ENCODE measurements at regions not wholly inside any gene's neighbourhood (a gene's known extent, or its start where the extent isn't known, plus 50 kb on each side); places are given as distances from the start of the nearest gene placed in this dataset.

DNA sequence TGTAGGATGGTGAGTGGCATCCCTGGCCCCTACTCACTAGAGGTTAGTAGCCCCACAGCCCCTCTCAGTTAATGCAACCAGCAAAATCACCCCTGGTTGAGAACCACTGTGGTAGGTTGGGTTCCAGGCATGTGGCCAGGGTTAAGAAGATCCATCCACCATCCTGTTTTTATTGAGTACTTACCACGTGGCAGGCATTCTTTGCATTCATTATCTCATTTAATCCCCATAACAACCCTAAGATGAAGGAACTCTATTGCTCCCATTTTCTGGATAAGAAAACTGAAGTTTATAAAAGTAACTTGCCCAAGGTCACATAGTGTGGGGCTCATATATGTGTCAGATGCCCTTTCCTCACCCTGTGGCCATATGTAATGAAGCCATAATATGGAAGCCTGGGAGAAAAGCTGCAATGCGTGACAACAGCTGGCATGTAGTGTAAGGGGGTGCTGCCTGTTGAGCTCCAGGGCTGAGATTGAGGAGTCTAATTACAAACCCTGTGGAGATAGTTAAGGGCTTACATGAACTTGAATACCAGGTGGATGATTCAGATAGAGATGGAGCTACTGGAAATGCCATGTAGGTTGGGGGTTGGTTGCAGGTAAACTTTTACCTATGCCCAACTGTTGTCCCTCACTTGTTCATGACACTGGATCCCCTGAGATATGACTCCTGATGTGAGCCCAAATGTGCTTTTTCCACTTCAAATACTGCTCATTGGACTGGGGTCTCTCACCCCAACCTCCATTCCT is 100.2 kb upstream of the PGRMC2 start:
- peak overlapping the region; percentile 76 for H3K56ac ChIP-seq (ENCODE audit: extremely low read depth, insufficient read depth, low read length)
- ATAC-seq (ENCODE audit: low read depth), result no peak
- H4K91ac ChIP-seq (ENCODE audit: insufficient read depth, low read depth, low read length), result peak overlapping the region; percentile 99
- TF ChIP-seq RFX5 (IDR thresholded peaks at IDR 0.05; ENCODE audit: low read depth, low read length), result no peak
- TF ChIP-seq, protein P1, sequence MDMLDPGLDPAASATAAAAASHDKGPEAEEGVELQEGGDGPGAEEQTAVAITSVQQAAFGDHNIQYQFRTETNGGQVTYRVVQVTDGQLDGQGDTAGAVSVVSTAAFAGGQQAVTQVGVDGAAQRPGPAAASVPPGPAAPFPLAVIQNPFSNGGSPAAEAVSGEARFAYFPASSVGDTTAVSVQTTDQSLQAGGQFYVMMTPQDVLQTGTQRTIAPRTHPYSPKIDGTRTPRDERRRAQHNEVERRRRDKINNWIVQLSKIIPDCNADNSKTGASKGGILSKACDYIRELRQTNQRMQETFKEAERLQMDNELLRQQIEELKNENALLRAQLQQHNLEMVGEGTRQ (IDR thresholded peaks at IDR 0.05; ENCODE audit: low read depth, low read length), result no peak
- TF ChIP-seq RCOR1 (IDR thresholded peaks at IDR 0.05; ENCODE audit: insufficient replicate concordance, low read length), result no peak
- TF ChIP-seq, protein P2, sequence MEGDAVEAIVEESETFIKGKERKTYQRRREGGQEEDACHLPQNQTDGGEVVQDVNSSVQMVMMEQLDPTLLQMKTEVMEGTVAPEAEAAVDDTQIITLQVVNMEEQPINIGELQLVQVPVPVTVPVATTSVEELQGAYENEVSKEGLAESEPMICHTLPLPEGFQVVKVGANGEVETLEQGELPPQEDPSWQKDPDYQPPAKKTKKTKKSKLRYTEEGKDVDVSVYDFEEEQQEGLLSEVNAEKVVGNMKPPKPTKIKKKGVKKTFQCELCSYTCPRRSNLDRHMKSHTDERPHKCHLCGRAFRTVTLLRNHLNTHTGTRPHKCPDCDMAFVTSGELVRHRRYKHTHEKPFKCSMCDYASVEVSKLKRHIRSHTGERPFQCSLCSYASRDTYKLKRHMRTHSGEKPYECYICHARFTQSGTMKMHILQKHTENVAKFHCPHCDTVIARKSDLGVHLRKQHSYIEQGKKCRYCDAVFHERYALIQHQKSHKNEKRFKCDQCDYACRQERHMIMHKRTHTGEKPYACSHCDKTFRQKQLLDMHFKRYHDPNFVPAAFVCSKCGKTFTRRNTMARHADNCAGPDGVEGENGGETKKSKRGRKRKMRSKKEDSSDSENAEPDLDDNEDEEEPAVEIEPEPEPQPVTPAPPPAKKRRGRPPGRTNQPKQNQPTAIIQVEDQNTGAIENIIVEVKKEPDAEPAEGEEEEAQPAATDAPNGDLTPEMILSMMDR (conservative IDR thresholded peaks at IDR 0.05; ENCODE audit: low read depth, low read length), result no peak
- no peak for TF ChIP-seq CHD1 (IDR thresholded peaks at IDR 0.05; ENCODE audit: low read depth, low read length)
- no peak for TF ChIP-seq MAZ (IDR thresholded peaks at IDR 0.05; ENCODE audit: borderline replicate concordance, low read depth, low read length)
- no peak for TF ChIP-seq SMC3 (IDR thresholded peaks at IDR 0.05; ENCODE audit: low read depth, low read length)
- no peak for TF ChIP-seq FOS (IDR thresholded peaks at IDR 0.05; ENCODE audit: low read depth, low read length)
- no peak for TF ChIP-seq CEBPB (IDR thresholded peaks at IDR 0.05; ENCODE audit: low read depth, low read length)
- TF ChIP-seq MAFK (IDR thresholded peaks at IDR 0.05; ENCODE audit: low read depth, low read length), result no peak
- TF ChIP-seq, protein P3, sequence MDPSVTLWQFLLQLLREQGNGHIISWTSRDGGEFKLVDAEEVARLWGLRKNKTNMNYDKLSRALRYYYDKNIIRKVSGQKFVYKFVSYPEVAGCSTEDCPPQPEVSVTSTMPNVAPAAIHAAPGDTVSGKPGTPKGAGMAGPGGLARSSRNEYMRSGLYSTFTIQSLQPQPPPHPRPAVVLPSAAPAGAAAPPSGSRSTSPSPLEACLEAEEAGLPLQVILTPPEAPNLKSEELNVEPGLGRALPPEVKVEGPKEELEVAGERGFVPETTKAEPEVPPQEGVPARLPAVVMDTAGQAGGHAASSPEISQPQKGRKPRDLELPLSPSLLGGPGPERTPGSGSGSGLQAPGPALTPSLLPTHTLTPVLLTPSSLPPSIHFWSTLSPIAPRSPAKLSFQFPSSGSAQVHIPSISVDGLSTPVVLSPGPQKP (IDR thresholded peaks at IDR 0.05; ENCODE audit: borderline replicate concordance, low read depth, low read length), result no peak
- no peak for TF ChIP-seq NFE2L2 (IDR thresholded peaks at IDR 0.05; ENCODE audit: low read depth, low read length)
- H4K20me1 ChIP-seq (ENCODE audit: insufficient read depth, low read length), result no peaks in the 10 kb centered on the region
- peak overlapping the region; percentile 91 for H3K18ac ChIP-seq (ENCODE audit: low read depth, low read length)
- H3K79me1 ChIP-seq (ENCODE audit: low read depth in 1 of 2, low read length in 2 of 2), result no peaks in the 10 kb centered on the region
- peak overlapping the region; percentile 98 for H2BK120ac ChIP-seq (ENCODE audit: low read depth, low read length)
- H3K4me3 ChIP-seq (ENCODE audit: insufficient read depth, low read depth, low read length), result no peak overlapping the region
- peak overlapping the region; percentile 85 for H3K14ac ChIP-seq (replicated peaks; ENCODE audit: low read depth, low read length)
- H2AK9ac ChIP-seq (replicated peaks; ENCODE audit: low read depth, low read length, poor library complexity), result peak overlapping the region; percentile 90
- no peaks in the 10 kb centered on the region for H3K36me3 ChIP-seq (ENCODE audit: control insufficient read depth, insufficient read depth, low read length)
- POLR2A ChIA-PET (ENCODE audit: unreplicated experiment), result no interaction called here
- peak overlapping the region; percentile 87 for H4K5ac ChIP-seq (ENCODE audit: low read depth, low read length)
- H2AK5ac ChIP-seq (ENCODE audit: low read depth, low read length), result peak overlapping the region; percentile 93
- H3K9me1 ChIP-seq (ENCODE audit: insufficient read depth, low read length), result peaks cover 30% of the 10 kb centered on the region
- peak overlapping the region; percentile 96 for H2BK20ac ChIP-seq (ENCODE audit: low read depth, low read length)
- peak overlapping the region; percentile 64 for H3K9ac ChIP-seq (ENCODE audit: low read depth, low read length)
- no TSS peak for BruUV-seq (replicated peaks)
- intact Hi-C loops (cut with micrococcal nuclease), result loop anchor here (2.0 to 10.0 kb wide), 7 partner anchors 65 to 707 kb away; partner anchors contain the start of genes C4orf33 and SCLT1
- no peaks in the 10 kb centered on the region for H3K9me3 ChIP-seq (ENCODE audit: control insufficient read depth, insufficient read depth, low read length)
- peak overlapping the region; percentile 94 for H2BK15ac ChIP-seq (ENCODE audit: low read depth, low read length)
- 100% methylated on average over 1 of the region's 2 CpGs; no CpG with 5 or more reads in 1 of the 2 experiments for WGBS, 2 experiments (ENCODE audit: extremely low coverage in 2 of 2, insufficient read length in 1 of 2)
- in situ Hi-C loops (cut with MboI; ENCODE audit: low sequenced_read_pairs), result no loop called here
- peak overlapping the region; percentile 87 for H2AFZ ChIP-seq (replicated peaks; ENCODE audit: low read length, poor library complexity)
- peak overlapping the region; percentile 91 for H3K27ac ChIP-seq (ENCODE audit: insufficient read depth, low read length)
- CTCF ChIA-PET, result no interaction called here
- H3K4me1 ChIP-seq (ENCODE audit: control insufficient read depth, insufficient read depth, low read length), result peaks cover 34% of the 10 kb centered on the region
- H4K8ac ChIP-seq (ENCODE audit: low read depth in 2 of 2, low read length in 2 of 2), result peak overlapping the region; percentile 35 to 89; a peak in 3 of 4 replicates
- no peak overlapping the region; the same call in 1 of the 2 replicates for H3K4me2 ChIP-seq (ENCODE audit: low read depth, low read length)
- peak overlapping the region; percentile 80 for H3K23ac ChIP-seq (ENCODE audit: low read depth, low read length)
- peak; percentile 43 for DNase-seq
- peak overlapping the region; percentile 94 for H3K4ac ChIP-seq (ENCODE audit: low read depth, low read length)
- H3K27me3 ChIP-seq (ENCODE audit: control insufficient read depth, insufficient read depth, low read length), result no peaks in the 10 kb centered on the region
- dilution Hi-C loops (cut with HindIII; ENCODE audit: low sequenced_read_pairs, unreplicated experiment), result no loop called here
- H2BK5ac ChIP-seq (ENCODE audit: low read depth, low read length, poor library complexity, severe bottlenecking), result peak overlapping the region; percentile 92

Measured in IMR-90 (cell line).